ENCODE measurements at regions not wholly inside any gene's neighbourhood (a gene's known extent, or its start where the extent isn't known, plus 50 kb on each side); places are given as distances from the start of the nearest gene placed in this dataset.

DNA sequence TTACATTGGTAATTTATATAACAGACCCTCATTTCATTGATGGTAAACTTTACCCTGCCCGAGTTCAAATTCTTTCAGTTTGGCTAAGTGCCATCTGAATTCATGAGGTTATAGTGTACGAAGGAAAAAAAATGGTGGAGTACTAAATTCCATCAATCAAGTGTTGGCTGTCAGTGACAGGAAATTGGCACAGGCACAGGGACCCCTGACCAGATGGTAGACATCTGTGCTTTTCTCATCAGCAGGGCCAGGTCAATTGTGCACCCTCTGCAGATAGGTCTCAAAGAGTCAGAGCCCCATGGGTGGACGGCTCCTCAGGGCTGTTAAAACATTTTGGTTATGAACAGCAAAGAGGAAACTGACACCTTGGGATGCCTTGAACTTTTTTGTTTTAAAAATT is 439.2 kb downstream of the SETBP1 start:
- TF ChIP-seq, protein P1, sequence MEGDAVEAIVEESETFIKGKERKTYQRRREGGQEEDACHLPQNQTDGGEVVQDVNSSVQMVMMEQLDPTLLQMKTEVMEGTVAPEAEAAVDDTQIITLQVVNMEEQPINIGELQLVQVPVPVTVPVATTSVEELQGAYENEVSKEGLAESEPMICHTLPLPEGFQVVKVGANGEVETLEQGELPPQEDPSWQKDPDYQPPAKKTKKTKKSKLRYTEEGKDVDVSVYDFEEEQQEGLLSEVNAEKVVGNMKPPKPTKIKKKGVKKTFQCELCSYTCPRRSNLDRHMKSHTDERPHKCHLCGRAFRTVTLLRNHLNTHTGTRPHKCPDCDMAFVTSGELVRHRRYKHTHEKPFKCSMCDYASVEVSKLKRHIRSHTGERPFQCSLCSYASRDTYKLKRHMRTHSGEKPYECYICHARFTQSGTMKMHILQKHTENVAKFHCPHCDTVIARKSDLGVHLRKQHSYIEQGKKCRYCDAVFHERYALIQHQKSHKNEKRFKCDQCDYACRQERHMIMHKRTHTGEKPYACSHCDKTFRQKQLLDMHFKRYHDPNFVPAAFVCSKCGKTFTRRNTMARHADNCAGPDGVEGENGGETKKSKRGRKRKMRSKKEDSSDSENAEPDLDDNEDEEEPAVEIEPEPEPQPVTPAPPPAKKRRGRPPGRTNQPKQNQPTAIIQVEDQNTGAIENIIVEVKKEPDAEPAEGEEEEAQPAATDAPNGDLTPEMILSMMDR (IDR thresholded peaks at IDR 0.05; ENCODE audit: borderline replicate concordance), result no peak
- Histone ChIP-seq H3K9me3 (replicated peaks) (no peaks in the 10 kb centered on the region), H3K4me1 (no peaks in the 10 kb centered on the region), H3K27ac (replicated peaks) (no peak overlapping the region), H3K36me3 (no peaks in the 10 kb centered on the region), H3K4me3 (no peak overlapping the region), H3K27me3 (ENCODE audit: low read depth) (peaks cover 20% of the 10 kb centered on the region)
- intact Hi-C loops (cut with micrococcal nuclease), result no loop called here
- no peak for DNase-seq

DNA sequence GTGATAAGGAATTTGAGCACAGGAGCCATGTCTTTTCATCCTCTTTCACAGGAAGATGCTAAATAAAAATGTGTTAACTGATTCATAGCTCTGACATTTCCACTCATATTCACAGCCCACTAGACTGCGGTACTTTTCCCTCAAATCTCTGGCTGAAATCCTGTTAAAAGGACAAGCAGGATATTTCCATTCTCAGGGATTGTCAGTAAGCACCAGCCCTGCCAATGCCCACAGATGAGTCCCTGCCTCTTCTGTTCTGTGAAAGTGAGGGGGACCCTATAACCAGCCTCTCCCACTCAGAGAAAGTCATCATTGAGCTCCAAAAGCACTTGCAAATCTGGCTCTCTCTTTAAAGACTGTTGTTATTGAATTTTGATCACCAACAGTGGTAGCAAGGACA is 440.5 kb downstream of the SETBP1 start:
- Histone ChIP-seq H3K4me3 (no peak overlapping the region), H3K36me3 (no peaks in the 10 kb centered on the region), H3K27me3 (ENCODE audit: low read depth) (peaks cover 13% of the 10 kb centered on the region), H3K9me3 (replicated peaks) (no peaks in the 10 kb centered on the region), H3K4me1 (no peaks in the 10 kb centered on the region), H3K27ac (replicated peaks) (no peak overlapping the region)
- TF ChIP-seq, protein P1 (IDR thresholded peaks at IDR 0.05; ENCODE audit: borderline replicate concordance), result no peak
- intact Hi-C loops (cut with micrococcal nuclease), result no loop called here
- DNase-seq, result no peak

DNA sequence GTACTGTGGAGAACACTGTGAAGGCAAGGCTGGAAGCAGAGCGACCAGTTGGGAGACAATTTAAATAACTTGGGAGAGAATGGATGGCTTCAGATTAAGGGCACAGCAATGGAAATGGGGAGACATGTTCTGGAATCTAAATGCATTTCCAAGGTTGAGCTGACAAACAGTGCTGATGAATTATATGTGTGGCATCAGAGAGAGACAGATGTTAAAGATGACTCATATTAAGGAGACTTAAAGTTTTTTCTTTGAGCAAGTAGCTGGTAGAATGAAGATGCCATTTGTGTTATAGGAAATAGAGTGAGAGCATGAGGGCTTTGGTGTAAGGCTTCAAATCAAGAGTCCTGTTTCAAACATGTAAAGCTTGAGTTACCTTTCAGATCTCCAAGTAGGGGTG is 441.8 kb downstream of the SETBP1 start:
- intact Hi-C loops (cut with micrococcal nuclease), result no loop called here
- H3K4me1 ChIP-seq, result peaks cover 6% of the 10 kb centered on the region
- TF ChIP-seq, protein P1 (IDR thresholded peaks at IDR 0.05; ENCODE audit: borderline replicate concordance), result no peak
- no peaks in the 10 kb centered on the region for H3K9me3 ChIP-seq (replicated peaks)
- no peaks in the 10 kb centered on the region for H3K36me3 ChIP-seq
- DNase-seq, result no peak
- H3K4me3 ChIP-seq, result no peak overlapping the region
- H3K27ac ChIP-seq (replicated peaks), result no peak overlapping the region
- peaks cover 11% of the 10 kb centered on the region for H3K27me3 ChIP-seq (ENCODE audit: low read depth)

DNA sequence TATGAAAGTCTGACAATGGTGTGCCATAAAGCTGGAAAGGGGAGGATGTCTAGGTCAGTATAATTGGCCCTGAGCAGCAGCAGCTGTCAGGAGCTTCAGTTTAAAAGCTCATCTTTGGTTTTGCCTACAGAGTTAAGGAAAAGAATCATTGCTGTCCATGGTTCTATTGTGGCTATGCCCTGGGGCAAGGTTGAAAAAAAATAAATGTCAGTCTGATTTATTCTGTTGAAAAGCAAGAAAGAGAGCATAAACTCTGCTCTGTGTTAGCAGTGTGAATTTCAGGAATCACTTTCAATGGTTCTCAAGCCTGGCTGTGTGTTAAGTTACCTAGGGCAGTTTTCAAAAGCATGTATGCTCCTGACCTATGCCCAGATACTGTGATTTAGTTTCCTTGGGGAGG is 446.7 kb downstream of the SETBP1 start:
- no peak overlapping the region for H3K4me3 ChIP-seq
- H3K9me3 ChIP-seq (replicated peaks), result no peaks in the 10 kb centered on the region
- no peak for DNase-seq
- no peaks in the 10 kb centered on the region for H3K36me3 ChIP-seq
- no peak overlapping the region for H3K27ac ChIP-seq (replicated peaks)
- intact Hi-C loops (cut with micrococcal nuclease), result no loop called here
- H3K27me3 ChIP-seq (ENCODE audit: low read depth), result peaks cover 16% of the 10 kb centered on the region
- H3K4me1 ChIP-seq, result peaks cover 6% of the 10 kb centered on the region
- TF ChIP-seq, protein P1 (IDR thresholded peaks at IDR 0.05; ENCODE audit: borderline replicate concordance), result no peak

DNA sequence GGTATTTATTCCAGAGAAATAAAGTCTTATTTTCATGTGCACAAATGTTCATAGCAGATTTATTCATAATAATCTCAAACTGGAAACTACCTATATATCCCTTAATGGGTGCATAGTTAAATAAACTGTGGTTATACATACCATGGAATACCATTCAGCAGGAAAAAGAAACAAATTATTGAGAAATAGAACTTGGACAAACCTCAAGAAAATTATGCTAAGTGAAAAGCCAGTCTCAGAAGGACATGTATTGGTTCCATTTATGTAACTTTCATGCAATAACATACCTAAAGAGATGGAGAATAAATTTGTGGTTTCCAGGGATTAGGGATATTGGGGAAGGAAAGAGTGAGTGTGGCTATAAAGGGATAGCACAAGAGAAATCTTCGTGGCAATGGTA is 452.6 kb downstream of the SETBP1 start:
- Histone ChIP-seq H3K27ac (replicated peaks) (no peak overlapping the region), H3K27me3 (ENCODE audit: low read depth) (peaks cover 16% of the 10 kb centered on the region), H3K4me3 (no peak overlapping the region), H3K9me3 (replicated peaks) (no peaks in the 10 kb centered on the region), H3K4me1 (no peaks in the 10 kb centered on the region), H3K36me3 (no peaks in the 10 kb centered on the region)
- intact Hi-C loops (cut with micrococcal nuclease), result no loop called here
- DNase-seq, result no peak
- TF ChIP-seq, protein P1 (IDR thresholded peaks at IDR 0.05; ENCODE audit: borderline replicate concordance), result no peak

Measured in left ventricle myocardium inferior (tissue), 1 donor.